ENCODE measurements at regions not wholly inside any gene's neighbourhood (a gene's known extent, or its start where the extent isn't known, plus 50 kb on each side); places are given as distances from the start of the nearest gene placed in this dataset.

DNA sequence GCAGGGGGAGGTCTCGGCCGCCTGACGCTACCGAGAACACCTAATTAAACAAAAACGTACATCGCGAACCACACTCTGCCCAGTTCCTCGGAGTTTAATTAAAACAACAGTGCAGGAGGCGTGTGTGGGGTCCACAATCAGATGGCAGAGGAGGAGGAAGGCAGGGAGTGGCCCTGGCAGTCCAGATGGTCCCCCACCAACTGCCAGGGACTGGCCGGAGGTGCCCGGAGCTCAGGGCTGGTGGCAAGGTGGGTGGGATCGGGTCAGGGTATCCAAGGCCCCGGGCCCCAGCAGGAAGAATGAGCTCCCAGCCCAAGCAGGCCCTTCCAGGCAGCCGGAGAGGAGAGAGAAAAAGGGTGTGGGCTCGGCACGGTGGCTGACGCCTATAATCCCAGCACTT, 71.3 kb downstream of the PTPRS start (continued):
- no peak for TF ChIP-seq JUN (IDR thresholded peaks at IDR 0.05; ENCODE audit: low read depth, low read length)
- no peak for TF ChIP-seq CREB1 (IDR thresholded peaks at IDR 0.05)
- no peak for TF ChIP-seq JUND (IDR thresholded peaks at IDR 0.05; ENCODE audit: low read length)
- TF ChIP-seq SP1 (IDR thresholded peaks at IDR 0.05; ENCODE audit: low read depth, low read length): no peak
- TF ChIP-seq SAP30 (IDR thresholded peaks at IDR 0.05; ENCODE audit: insufficient read depth, insufficient replicate concordance, low read length): no peak
- no peak for TF ChIP-seq POLR2AphosphoS5 (IDR thresholded peaks at IDR 0.05; ENCODE audit: low read depth, low read length)

All from H1 (cell line).